Adrenal gland (tissue), 9 donors: ENCODE measurements at regions not wholly inside any gene's neighbourhood (a gene's known extent, or its start where the extent isn't known, plus 50 kb on each side); places are given as distances from the start of the nearest gene placed in this dataset.

Experiments used
- DNase-seq, 7 donors: peaks; one replicate each; pipeline ENCODE4 v3.0.0-alpha.2; 2019 to 2020
- H3K27ac ChIP-seq, 5 donors: fragments of 200-600 bp; sonication (generic) in 4 of 5; 1 replicate in 3 of 5; 2 replicates in 2 of 5; pipeline versions ENCODE4 v1.5.1 to v1.8.0; 2016 to 2020; ENCODE audit warnings: mild to moderate bottlenecking in 1 of 5
- H3K27me3 ChIP-seq: fragments of 200-600 bp; 2 replicates; pipeline ENCODE4 v1.8.0; 2021
- H3K36me3 ChIP-seq, 2 donors: fragments of 200-600 bp; replicated peaks in 1 of 2; 1 replicate in 1 of 2; 2 replicates in 1 of 2; pipeline versions ENCODE4 v1.5.1 to v1.8.0; 2018 to 2022
- H3K4me1 ChIP-seq, 2 donors: fragments of 200-600 bp; replicated peaks in 1 of 2; 1 replicate in 1 of 2; 2 replicates in 1 of 2; pipeline versions ENCODE4 v1.5.1 to v1.8.0; 2018 to 2021
- H3K4me3 ChIP-seq, 4 donors: fragments of 200-600 bp; sonication (generic) in 3 of 4; one replicate each; pipeline ENCODE4 v1.5.1; 2016 to 2018
- H3K9me3 ChIP-seq, 3 donors: fragments of 200-600 bp; sonication (generic) in 1 of 3; replicated peaks in 1 of 3; 1 replicate in 2 of 3; 2 replicates in 1 of 3; pipeline versions ENCODE4 v1.5.1 to v1.8.0; 2016 to 2021
- POLR2A ChIP-seq, 2 donors: fragments of 450-650 bp; IDR thresholded peaks; one replicate each; pipeline ENCODE4 v1.6.1; 2017; ENCODE audit warnings: antibody characterized with exemption in 2 of 2, mild to moderate bottlenecking in 2 of 2, moderate library complexity in 1 of 2
- WGBS, 4 donors: extraction: QIAGEN DNeasy Blood & Tissue Kit in 2 of 4; methylation state at CpG; one replicate each; pipeline versions ENCODE4 v1.1.5 to v1.1.7; 2013 to 2017; 5-methylcytosine and 5-hydroxymethylcytosine counted together
- intact Hi-C, 2 donors: fragments of 100-400 bp; cut with DNase I; formaldehyde crosslinking; loops; one replicate each; pipeline versions ENCODE4 v1.14.1 to v1.15.0; 2022 to 2023
- TF ChIP-seq, protein P1 (sequence below), 6 experiments: fragments of 450-650 bp in 4 of 6; fragments of 200-600 bp in 2 of 6; sonication (generic) in 1 of 6; IDR thresholded peaks; 1 replicate in 5 of 6; 2 replicates in 1 of 6; pipeline versions ENCODE4 v1.5.1 to v1.8.0; 2016 to 2021; ENCODE audit warnings: antibody characterized with exemption in 6 of 6, mild to moderate bottlenecking in 2 of 6, moderate library complexity in 1 of 6
- donor health status: healthy with polysubstance abuse.
- donor health status: Bipolar disorder and iron deficiency.
- donor health status: DM: yes; HTN: yes; CAD: no.
- donor health status: DM: no; HTN: no; CAD: no.
- donor health status: DM: no; HTN: no; CAD: no.

DNA sequence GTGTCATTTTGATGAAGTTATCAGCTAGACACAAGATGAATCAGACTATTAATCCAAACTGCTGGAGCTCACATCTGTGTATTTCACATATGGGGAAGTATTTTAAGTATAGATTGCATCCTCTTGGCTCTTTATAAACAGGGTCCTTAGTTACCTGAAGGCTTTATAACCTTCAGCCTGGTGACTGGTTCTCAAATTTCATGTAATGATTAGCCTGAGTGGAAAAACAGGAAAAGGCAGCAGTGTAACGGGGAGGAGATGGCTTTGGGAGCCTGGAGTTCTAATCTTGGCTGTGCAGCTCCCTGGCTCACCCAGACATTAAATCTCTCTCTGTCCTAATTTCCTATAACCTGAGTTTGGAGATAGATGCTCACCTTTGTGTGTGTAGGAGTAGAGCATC lies 103.8 kb upstream of the HPF1 start:
- no peak overlapping the region for H3K27ac ChIP-seq
- H3K4me3 ChIP-seq = no peak overlapping the region
- no peaks in the 10 kb centered on the region for H3K9me3 ChIP-seq
- TF ChIP-seq, protein P1, sequence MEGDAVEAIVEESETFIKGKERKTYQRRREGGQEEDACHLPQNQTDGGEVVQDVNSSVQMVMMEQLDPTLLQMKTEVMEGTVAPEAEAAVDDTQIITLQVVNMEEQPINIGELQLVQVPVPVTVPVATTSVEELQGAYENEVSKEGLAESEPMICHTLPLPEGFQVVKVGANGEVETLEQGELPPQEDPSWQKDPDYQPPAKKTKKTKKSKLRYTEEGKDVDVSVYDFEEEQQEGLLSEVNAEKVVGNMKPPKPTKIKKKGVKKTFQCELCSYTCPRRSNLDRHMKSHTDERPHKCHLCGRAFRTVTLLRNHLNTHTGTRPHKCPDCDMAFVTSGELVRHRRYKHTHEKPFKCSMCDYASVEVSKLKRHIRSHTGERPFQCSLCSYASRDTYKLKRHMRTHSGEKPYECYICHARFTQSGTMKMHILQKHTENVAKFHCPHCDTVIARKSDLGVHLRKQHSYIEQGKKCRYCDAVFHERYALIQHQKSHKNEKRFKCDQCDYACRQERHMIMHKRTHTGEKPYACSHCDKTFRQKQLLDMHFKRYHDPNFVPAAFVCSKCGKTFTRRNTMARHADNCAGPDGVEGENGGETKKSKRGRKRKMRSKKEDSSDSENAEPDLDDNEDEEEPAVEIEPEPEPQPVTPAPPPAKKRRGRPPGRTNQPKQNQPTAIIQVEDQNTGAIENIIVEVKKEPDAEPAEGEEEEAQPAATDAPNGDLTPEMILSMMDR (IDR thresholded peaks at IDR 0.05) = no peak
- no peak for TF ChIP-seq POLR2A (IDR thresholded peaks at IDR 0.05)
- intact Hi-C loops = no loop called here
- no peak for DNase-seq
- WGBS, 4 donors = 30 to 53% (median 40%) methylated on average over 1 of the region's 1 CpG
- no peaks in the 10 kb centered on the region for H3K4me1 ChIP-seq
- no peaks in the 10 kb centered on the region for H3K36me3 ChIP-seq
- H3K27me3 ChIP-seq = no peaks in the 10 kb centered on the region

DNA sequence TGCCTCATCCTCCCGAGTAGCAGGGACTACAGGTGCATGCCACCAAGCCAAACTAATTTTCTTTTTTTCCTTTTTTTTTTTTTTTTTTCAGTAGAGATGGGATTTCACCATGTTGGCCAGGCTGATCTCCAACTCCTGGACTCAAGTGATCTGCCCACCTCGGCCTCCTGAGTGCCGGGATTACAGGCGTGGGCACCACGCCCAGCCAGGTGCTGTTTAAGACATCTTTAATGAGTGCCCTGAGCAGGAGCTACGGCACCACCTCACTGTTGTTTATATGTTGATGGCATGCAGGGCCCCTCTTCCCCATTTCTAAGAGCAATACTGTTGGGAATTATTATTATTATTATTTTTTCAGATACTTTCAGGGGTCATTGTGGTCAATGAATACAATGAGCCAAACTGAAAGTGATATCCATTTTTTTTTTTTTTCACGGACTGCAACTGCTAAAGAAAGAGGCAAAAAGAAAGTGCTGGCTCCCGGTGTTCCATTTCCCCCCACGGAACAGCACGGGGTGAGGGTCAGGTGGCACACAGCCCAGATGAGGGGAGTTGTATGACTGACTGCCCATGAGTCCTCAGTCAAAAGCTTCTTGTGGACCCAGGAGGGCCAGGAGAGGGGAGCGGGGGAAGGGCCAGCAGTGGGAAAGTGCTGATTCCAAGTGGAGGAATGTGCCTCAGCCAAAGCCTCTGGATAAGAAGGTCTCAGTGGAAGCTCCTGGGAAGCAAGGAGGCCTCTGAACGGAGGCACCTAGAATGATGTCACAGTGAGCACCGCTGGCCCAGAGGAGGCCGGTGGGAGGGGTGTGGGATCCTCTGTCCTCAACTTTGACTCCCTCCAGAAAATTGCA lies 101.8 kb upstream of the HPF1 start:
- Histone ChIP-seq H3K36me3 (no peaks in the 10 kb centered on the region), H3K9me3 (no peaks in the 10 kb centered on the region), H3K27ac (no peak overlapping the region), H3K4me3 (no peak overlapping the region), H3K27me3 (no peaks in the 10 kb centered on the region), H3K4me1 (no peaks in the 10 kb centered on the region)
- DNase-seq = no peak
- intact Hi-C loops = no loop called here
- WGBS, 4 donors = 71 to 82% (median 78%) methylated on average over 12 to 14 of the region's 14 CpGs
- TF ChIP-seq, protein P1 (IDR thresholded peaks at IDR 0.05) = no peak
- TF ChIP-seq POLR2A (IDR thresholded peaks at IDR 0.05) = no peak

DNA sequence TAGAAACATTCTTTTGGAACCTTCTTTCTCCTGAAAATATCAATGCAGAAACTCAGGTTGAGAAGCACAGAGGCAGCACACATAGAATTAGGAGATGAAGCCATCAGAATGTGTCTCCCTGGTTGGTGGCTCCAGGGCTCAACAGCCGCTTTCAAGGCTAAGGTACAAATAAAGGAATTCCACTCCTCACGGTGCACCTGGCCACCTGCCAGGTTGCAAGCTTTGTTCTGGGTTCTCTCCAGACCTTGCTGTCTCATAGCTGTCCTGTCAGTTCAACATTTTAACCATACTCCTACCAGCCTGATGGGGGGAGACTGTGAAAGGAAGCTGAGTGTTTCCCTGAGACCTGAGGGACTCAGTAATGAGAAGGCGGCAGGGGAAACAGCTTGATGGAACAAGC lies 96.3 kb upstream of the HPF1 start:
- Histone ChIP-seq H3K4me3 (no peak overlapping the region), H3K4me1 (no peaks in the 10 kb centered on the region), H3K36me3 (no peaks in the 10 kb centered on the region), H3K27ac (no peak overlapping the region), H3K9me3 (no peaks in the 10 kb centered on the region), H3K27me3 (no peaks in the 10 kb centered on the region)
- 41 to 49% (median 45%) methylated on average over 3 of the region's 3 CpGs for WGBS, 4 donors
- TF ChIP-seq, protein P1 (IDR thresholded peaks at IDR 0.05) = no peak
- TF ChIP-seq POLR2A (IDR thresholded peaks at IDR 0.05) = no peak
- intact Hi-C loops = no loop called here
- no peak for DNase-seq

- no peak for DNase-seq
These were observed 94.7 kb upstream of the HPF1 start for GRCh38 chr4:169852481-169852880.

More at GRCh38 chr4:169852481-169852880, 94.7 kb upstream of the HPF1 start:
- intact Hi-C loops = no loop called here
- H3K27me3 ChIP-seq = no peaks in the 10 kb centered on the region
- H3K36me3 ChIP-seq = no peaks in the 10 kb centered on the region
- no peaks in the 10 kb centered on the region for H3K9me3 ChIP-seq
- H3K27ac ChIP-seq = no peak overlapping the region
- no peak overlapping the region for H3K4me3 ChIP-seq
- no peak for TF ChIP-seq POLR2A (IDR thresholded peaks at IDR 0.05)
- TF ChIP-seq, protein P1 (IDR thresholded peaks at IDR 0.05) = no peak
- H3K4me1 ChIP-seq = no peaks in the 10 kb centered on the region
